ENCODE measurements at regions not wholly inside any gene's neighbourhood (a gene's known extent, or its start where the extent isn't known, plus 50 kb on each side); places are given as distances from the start of the nearest gene placed in this dataset.

DNA sequence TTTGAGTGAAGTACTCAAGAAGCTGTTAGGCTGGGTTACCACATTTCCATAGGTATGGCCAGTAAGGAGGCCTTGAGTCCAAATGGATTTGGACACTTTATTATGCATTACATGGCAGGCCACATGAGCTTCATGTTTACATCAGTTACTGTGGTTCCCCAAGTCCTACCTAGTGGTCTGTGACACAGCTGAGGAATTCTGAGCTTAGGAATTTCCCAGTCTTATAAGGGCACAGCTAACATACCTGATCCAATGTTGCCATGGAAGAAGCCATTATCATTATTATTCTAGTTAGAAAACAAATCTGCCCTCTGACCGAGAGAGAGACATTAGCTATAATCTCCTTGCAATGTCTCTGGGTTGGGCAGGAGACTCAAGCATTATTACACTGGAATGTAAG is 174.4 kb upstream of the NUDT10 start:
- TF ChIP-seq, protein P1, sequence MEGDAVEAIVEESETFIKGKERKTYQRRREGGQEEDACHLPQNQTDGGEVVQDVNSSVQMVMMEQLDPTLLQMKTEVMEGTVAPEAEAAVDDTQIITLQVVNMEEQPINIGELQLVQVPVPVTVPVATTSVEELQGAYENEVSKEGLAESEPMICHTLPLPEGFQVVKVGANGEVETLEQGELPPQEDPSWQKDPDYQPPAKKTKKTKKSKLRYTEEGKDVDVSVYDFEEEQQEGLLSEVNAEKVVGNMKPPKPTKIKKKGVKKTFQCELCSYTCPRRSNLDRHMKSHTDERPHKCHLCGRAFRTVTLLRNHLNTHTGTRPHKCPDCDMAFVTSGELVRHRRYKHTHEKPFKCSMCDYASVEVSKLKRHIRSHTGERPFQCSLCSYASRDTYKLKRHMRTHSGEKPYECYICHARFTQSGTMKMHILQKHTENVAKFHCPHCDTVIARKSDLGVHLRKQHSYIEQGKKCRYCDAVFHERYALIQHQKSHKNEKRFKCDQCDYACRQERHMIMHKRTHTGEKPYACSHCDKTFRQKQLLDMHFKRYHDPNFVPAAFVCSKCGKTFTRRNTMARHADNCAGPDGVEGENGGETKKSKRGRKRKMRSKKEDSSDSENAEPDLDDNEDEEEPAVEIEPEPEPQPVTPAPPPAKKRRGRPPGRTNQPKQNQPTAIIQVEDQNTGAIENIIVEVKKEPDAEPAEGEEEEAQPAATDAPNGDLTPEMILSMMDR (conservative IDR thresholded peaks at IDR 0.05 in 1 of 2, IDR thresholded peaks at IDR 0.05 in 1 of 2; ENCODE audit: extremely low read depth in 1 of 2, insufficient read depth in 1 of 2, low read depth in 1 of 2, low read length in 2 of 2): no peak
- no peak for TF ChIP-seq EZH2 (IDR thresholded peaks at IDR 0.05; ENCODE audit: borderline replicate concordance, low read length)
